ENCODE measurements at regions not wholly inside any gene's neighbourhood (a gene's known extent, or its start where the extent isn't known, plus 50 kb on each side); places are given as distances from the start of the nearest gene placed in this dataset.

DNA sequence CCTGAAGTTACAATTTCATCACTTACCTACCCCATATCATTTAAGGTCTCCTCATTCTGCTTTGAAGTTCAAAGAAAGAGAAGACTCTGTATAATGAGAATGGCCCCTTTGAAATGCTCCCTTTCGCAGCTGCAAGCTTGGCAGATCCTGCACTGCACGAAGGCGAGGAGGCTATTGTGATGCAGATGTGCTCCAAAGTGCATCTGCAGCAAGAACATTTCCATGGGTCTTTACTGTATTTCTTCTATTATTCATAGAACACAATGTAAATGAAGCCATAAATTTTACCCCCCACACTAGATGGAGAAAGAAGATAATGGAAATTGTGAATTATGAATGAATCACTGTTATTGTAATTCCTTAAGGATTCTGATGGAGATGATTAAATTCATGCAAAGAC, 178.7 kb downstream of the CHD9NB start:
- no peak for DNase-seq (ENCODE audit: low spot score)

DNA sequence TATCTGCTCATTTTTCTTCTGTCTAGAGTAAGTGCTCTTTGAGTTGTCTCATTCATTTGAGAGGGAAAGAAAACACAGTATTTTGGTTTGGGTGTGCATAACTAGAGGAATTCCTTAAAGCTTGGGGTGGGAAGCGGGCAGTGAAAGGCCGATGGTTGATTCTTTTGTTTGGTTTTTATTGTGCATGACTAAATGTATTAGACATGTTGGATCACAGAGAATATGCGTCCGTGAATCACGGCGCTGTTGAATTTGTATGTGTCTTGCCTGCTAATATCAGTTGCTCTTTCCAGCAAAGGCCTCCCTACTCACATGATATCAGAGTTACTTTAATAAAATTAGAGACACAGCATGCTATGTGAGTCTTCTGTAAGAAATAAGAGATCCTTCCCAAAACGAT, 180.0 kb downstream of the CHD9NB start:
- DNase-seq (ENCODE audit: low spot score) = no peak

DNA sequence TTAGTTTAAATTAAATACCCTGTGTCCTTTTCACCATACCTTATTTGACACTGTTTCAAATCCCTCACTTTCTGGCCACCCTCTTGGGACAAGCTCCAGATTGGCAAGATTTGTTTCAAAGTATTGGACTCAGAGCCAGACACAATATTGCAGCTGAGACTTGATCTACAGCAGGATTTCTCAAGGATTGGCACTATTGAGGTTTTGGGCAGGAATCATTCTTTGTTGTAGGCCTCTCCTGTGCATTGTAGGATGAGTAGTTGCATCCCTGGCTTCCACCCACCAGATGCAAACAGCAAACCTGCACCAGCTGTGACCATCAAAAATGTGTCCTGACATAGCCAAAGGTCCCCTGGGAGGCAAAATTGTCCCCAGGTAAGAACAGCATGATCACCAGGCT, 181.2 kb downstream of the CHD9NB start:
- DNase-seq (ENCODE audit: low spot score) = no peak

DNA sequence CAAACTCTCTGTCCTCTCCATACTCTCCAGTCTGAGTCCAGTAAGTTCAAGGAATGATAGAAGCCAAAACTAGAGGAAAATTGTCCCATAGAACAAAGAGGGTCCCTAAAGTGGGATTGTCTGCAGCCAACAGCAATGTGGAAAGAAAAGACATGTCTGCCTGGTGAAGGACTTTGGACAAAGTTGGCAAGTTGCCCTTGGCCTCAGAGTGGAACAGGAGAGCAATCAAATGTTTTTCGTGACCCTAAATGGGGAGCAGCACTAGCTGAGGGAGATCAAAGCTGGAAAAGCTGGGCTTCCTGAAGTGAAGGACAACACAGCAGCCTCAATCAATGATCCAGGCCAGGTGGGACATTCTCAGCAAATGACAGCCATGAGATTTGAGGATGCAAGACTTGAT, 183.5 kb downstream of the CHD9NB start:
- DNase-seq (ENCODE audit: low spot score) = no peak

DNA sequence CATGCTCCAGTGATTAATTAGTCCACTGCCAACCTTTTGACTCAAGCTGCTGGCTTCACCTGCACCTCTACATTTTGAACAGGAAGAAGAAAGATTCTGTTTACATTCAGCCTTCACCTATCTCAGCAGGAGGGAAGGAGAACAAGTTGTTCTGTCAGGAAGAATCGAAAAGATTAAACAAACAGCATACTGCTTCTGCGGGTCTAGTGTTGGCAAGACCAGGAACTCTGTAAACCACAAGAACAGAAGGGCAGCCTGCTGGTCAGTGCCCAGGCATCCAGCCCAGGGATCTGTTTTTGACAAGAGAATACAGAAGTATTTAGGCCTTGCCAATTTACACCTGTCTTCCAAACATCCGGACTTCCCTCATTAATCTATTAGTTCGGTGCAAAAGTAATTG, 189.7 kb downstream of the CHD9NB start:
- no peak for DNase-seq (ENCODE audit: low spot score)

DNA sequence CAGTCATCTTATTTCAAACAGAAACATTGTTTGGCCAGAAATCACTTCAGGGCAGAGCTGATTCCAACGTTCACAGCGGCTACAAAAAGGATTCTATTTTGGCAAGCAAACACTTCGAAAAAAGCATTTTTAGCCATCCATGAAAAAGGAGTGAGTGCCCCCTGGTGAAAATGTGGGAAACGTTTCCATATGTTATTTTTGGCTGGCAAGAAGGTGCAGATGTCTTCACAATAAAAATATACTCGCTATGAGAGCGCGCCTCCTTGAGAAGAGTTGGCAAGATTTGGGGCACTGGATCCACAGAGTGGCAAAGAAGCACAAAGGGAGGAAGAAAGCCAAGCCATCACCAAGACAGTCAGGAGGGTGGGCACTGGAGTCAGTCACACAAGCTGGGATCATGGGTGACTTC, 191.1 kb downstream of the CHD9NB start:
- DNase-seq (ENCODE audit: low spot score) = no peak

DNA sequence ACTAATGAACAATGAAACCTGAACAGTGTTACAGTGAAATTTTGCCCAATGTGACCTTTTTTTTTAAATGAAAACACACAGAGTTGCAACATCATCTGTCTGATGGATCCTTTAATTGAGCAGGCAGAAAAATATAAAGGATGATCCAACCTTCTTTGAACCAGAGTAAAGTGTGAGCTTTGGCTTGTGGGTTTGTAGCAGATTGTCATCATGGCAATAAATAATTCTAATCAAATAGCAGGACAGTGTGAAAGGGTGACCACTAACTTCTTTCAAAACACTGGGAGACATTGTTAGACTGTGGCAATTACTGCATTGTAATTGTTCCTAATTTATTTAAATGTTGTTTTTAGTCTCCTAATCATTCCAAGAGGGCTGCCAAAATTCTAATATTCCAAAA, 197.2 kb downstream of the CHD9NB start:
- DNase-seq (ENCODE audit: low spot score) = no peak

DNA sequence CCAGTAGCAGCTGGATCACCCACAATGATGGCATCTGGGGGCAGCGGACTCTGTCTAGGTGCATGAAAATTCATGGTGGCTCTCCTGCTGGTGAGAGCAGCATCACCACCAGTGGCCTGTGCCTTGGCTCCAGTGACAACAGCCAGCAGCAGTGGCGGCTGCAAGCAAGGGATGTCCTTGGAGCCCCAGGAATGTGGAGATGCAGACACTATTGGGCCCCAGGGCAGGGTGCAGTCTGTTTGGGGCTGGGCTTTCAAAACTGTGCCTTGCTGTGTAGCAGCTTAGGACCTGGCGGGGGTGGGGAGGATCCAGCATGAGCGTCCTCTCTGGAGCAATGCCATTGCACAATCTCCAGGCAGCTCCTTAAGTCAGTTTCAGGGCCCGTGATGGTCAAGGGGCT, 199.7 kb downstream of the CHD9NB start:
- DNase-seq (ENCODE audit: low spot score) = no peak

DNA sequence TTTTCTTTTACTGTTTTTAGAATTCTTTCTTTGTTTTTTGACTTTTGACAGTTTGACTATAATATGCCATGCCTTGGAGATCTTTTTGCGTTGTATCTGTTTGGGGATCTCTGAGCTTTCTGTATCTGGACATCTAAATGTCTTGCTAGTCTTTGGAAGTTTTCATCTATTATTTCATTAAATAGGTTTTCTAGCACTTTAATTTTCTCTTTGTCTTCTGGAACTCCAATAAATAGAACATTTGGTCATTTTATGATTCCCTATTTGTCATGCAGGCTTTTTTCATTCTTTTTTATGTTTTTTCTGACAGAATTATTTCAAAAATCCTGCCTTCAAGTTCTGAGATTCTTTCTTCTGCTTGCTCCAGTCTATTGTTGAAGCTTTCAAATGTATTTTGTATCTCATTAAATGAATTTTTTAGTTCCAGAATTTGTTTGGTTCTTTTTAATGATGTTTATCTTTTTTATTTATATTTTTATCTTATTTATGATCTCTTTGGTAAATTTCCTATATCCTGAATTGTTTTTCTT, 201.4 kb downstream of the CHD9NB start:
- DNase-seq (ENCODE audit: low spot score) = no peak

DNA sequence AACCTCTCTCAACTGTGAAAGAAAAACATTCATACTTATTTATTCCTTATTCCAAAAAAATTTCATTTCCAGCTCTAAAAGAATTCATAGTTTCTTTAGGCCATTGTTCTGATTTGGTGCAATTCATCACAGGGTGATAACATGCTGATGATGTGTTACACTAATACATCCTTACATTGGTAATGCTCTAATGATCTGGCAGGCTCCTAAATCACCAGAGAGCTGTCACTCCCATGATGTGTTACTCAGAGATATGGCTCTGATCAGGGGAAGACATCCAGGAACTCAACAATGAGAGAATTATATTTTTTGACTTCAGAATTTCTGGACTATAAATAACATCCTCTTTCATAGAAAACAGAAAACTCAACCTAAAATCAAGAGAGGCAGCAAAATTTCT, 209.3 kb downstream of the CHD9NB start:
- DNase-seq (ENCODE audit: low spot score) = no peak

DNA sequence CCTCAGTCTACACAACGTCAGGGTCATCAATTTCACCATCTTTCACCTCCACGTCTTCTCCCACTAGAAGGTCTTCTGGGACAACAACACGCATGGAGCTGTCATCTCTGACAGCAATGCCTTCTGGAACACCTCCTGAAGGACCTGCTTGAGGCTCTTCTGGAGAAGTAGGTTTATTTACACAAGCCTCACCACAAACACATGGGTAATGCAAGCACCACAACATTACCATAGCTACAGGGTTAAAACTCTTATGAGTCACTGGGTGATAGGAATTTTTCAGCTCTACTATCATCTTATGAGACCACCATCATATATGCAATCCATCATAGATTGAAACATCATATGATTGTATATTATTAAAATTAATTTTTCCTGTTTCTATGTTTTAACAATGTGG, 215.4 kb downstream of the CHD9NB start:
- DNase-seq (ENCODE audit: low spot score) = no peak

DNA sequence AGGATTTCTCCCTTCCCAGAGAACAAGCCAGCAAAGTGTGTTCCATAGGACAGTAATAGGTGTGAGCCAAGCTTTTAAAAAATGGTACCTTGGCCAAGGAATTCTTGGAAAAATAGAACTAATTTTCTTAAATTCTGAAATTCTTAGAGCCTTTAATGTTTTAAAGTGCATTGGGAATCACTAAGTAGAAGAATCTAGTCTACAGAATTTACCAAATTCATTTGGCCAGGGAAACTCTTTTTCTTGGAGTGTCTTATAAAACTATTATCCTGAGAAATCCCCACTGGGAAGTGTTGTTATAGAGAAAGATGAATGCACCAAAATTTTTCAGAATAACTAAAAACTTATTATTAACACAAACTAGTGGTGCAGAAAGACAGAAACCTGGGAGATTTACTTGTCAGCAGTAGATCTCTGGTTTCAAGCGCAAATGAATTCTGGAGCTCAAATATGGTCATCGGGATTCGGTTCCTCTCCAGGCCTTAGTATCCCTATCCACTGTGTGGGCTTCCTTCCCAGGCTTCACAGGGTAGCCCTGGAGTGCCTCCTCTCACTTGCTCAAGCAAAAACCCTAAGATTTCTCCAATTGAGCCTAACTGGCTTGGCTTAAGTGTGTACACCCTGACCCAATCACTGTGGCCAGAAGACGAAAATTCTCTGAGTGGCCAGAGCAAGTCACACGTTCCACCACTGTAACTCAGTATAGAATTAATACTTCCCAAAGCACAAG, 217.8 kb downstream of the CHD9NB start:
- no peak for DNase-seq (ENCODE audit: low spot score)

DNA sequence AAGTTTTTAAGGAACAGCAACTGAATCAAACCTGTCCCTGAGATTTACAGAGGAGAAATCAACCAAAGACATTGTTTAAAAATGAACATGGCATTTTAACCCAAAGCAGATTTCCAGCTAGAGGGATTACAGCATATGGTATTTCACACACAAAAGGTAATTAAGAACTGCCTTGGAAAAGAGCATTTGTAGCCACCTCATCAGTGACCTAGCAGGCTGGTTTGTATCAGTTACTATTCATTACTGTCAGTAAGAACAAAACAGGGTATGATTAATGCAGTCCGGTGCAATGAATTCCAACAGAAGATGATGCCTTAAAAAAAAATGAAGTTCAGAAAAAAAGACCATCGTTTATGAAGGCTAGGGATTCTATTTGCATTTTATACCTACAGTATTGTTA, 219.9 kb downstream of the CHD9NB start:
- no peak for DNase-seq (ENCODE audit: low spot score)

DNA sequence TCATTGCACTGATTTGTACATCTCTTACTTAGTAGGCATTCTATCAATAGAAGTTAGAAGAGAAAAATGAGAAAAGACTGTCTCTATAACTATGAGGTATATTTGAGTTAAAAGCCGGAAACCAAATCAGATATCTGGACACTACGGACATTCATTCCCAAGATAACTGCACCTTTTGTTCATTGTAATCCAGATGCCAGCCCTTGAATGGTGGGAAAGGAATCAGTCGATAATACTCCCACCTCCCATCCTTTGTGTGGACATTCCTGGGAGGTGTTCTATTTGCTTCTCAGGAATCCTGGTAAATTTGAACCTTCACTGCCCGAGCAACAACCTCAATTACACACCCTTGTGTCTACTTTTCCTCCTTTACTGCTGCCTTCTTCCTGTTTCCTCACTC, 225.2 kb downstream of the CHD9NB start:
- DNase-seq (ENCODE audit: low spot score) = no peak

DNA sequence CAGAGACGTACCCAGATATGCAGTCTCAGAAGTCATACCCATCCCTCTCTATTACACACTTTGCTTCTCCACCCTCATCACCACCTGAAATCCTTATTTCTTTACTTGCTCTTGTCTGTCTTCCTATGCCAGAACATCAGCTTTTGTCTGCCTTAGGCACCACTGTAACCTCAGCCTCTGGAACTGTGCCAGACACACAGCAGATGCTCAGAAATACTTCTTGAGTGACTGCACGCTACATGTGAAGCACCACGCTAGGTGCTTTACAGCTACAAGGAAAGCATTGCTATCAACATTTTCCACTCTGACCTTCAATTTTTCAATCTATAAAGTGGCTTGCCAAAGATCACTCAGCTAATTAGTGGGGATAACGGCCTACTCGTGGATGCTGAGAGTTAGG, 226.8 kb downstream of the CHD9NB start:
- no peak for DNase-seq (ENCODE audit: low spot score)

DNA sequence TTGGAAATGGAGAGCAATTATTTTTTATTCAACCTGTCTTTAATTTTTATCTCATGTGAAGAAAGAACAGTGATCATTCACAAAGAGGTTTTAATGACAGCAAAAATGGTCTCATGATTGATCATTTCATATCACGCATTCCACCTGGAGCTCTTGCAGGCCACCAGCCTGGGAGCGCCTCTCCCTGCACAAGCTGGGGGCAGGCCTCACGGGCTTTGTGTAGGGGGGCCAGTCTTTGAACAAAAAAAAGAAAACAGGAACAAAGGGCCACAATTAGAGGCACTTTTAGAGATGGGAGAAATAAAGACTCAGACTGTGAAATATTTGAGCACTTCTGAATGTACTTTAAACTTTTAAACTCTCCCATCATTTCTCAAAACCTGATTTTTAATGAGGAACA, 232.9 kb downstream of the CHD9NB start:
- DNase-seq (ENCODE audit: low spot score) = no peak

DNA sequence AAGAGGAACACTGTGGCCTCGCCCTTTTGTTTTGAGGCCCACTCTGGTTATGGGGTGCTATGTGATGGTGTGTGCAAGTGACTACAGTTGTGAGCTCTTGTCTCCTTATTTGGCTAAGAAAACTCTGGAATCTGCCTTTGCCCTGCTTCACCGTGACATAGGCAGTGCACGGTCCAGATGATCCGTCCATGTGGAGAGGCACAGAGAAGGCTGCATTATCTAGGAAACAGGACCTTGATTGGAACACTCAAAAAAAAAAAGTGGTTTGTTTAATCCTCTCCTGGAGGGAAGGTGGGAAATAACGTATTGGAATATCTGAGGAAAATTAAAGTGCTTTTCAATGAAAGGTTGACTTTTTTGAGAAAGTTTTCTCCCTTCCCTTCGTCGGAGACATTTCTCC, 233.3 kb downstream of the CHD9NB start:
- no peak for DNase-seq (ENCODE audit: low spot score)

DNA sequence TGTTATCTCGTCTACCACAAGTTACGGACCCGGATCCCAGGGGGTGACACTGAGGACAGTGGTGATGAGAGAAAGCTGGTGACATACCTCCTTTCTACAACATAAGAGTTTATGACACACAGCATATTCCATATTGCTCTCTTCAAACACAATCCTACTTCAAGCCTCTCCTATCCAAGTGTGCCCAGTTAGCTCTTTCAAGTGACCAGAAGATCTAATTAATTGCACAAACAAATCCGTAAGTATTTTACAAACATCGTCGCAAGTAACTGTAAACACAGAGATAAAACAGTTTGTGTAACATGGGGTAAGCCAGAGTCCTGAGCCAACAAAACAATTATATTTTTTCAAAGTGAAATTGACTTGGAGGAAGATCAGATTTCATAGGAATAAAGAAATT, 235.0 kb downstream of the CHD9NB start:
- DNase-seq (ENCODE audit: low spot score) = no peak

DNA sequence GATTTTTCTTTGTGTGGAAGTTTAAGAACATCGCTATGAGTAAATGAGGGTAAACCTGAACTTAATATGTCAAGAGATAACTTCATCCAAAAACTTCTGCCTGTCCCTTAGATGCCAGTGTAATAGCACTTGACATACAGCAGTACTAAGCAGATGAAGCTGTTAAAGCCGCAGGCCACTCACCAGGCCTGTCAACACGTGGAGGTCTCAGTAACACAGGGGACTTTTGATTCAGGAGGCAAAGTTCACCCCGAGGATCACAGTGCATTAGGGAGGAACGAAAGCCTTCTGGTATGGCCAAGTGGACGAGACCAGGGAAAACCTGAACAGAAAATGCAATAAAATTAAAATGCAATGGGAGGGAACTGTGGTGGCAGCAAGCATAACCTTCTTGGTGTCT, 235.7 kb downstream of the CHD9NB start:
- no peak for DNase-seq (ENCODE audit: low spot score)

DNA sequence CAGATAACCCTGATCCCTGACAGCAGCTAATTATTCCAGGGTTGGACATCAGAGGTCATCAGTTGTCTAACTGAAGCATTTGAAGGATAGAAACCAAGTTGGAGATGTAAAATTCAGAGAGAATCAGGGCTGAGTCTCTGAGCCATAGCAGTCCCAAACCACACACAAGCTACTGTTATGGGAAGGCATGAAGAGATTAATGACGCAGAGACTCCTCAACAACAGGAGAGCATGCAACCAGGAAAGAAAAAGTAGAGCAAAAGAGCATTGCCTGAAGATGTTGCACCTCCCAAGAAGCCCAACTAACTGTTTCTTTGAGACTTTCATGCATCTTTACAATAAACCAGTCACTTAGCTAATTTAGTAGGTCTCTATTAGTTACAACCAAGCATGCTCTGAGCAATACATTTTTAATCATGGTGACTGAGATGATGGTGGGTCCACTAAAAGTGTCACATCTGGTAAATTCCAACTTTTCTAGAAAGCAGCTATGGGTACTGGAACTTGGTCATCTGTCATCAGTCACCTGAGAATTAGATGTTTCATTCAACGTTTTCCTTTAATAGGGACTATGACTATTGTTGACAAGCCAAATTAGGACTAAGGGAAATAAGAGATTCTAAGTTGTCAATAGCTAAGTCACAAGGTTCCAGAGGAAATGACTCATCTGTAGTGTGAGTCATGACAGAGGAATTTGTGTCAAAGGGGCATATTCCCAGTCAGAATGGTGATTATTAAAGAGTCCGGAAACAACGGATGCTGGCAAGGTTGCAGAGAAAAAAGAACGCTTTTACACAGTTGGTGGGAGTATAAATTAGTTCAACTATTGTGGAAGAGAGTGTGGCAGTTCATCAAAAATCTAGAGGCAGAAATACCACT, 239.8 kb downstream of the CHD9NB start:
- no peak for DNase-seq (ENCODE audit: low spot score)

DNA sequence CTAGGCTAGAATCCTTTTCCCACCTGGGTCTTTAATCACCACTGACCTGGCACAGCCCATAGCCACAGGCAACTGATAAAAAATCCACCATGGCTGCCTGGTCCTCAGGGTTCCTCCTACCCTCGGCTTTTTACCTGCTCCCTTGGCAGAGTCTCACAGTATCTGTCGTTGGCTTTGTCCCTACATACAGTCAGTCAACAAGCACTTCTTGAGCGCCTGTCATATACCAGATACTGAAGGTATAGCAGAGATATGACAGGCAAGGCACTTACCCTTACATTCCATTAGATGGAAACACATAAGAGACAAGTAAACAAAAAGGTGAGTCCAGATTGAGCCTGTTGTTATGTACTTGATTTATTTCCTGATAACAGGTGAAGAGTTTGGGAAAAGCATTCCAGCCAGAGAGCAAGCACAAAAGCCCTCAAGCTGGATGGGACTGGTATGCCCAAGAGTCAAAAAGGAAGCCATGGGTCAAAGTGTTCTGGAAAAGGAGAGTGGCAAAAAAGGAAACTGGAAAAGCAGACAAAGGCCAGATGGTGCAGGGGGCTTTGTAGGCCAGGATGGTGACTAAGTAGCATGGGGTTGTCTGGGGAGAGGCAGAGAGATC, 247.0 kb downstream of the CHD9NB start:
- no peak for DNase-seq (ENCODE audit: low spot score)

DNA sequence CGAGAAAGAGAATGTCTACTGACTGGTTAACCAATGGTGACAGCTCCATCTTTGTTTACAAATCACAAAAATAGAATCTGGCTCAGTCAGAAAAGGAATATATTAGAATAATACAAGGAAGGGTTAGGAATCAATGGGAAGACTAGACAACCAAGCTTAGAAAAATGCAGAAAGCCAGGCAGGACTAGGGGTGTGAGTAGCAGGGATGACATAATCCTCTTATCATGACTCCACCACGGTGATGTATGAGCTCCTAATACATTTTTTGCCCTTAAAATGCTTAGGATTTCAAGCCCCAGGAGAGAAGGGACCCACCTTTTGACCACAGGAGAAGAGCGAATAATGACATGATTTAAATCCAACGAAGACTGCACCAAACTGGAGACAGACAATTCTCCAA, 252.3 kb downstream of the CHD9NB start:
- DNase-seq (ENCODE audit: low spot score) = no peak

DNA sequence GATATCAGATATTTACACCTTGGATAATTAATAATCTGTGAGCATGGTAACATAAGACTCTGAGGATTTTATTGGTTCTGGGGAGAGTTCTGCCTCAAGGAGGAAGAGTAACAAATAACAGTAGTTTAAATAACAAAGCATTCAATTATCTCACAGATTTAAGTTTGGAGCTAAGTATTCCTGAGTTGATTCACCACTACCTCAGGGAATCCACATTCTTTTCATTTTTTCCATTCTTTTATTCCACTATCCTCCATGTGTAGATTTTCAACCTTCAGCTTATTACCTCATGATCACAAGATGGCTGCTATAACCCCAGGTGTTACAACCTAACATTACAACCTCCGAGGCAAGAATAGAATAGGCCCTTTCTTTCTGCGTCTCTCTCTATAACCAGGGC, 252.2 kb upstream of the TOX3 start:
- no peak for DNase-seq (ENCODE audit: low spot score)
